GM19035 (cell line): ENCODE measurements at regions not wholly inside any gene's neighbourhood (a gene's known extent, or its start where the extent isn't known, plus 50 kb on each side); places are given as distances from the start of the nearest gene placed in this dataset.
"Not testable (repeated sequence)": the region's sequence is repeated elsewhere in the genome, so short reads cannot be mapped to it uniquely, and the experiment has no call there.

Experiments used
- ATAC-seq: cut with Tn5 transposase; IDR thresholded peaks from one replicate; pipeline ENCODE4 v1.9.1; 2021; ENCODE audit not compliant: unreplicated experiment

DNA sequence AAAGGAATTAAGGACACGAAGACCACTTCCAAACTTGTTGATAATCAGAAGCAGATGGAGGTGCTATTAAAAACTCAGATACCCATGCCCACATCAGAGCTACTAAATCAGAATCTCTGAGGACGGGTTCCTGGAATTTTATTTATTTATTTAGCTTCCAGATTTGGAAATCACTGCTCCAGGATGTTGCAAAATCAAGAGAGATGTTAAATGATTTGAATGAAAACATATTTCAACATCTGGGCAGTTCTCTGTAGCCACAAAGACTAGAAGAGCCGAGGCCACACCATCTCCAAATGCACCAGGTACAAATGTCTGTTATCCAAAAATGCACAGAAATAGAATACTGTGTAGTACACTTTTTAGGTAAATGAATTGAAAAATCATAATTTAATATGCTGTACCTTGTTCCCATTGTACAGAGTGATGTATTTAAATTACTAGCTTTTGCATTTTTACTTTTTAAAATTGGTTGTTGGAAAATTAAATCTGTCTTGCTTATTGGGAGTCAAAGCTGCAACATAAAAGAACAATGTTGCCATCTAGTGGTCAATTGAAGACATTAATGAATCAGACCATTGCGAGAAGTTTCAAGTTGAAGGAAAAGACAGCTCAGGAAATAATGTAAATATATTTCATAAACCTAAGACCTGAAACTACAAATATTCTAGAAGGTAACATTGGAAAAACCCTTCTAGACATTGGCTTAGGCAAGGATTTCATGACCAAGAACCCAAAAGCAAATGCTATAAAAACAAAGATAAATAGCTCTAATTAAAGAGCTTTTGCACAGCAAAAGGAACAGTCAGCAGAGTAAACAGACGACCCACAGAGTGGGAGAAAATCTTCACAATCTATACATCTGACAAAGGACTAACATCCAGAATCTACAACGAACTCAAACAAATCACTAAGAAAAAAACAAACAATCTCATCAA is 151.3 kb upstream of the TTC29 start:
- ATAC-seq: peak; percentile 66

- no peak for ATAC-seq
Measured at GRCh38 chr4:147101678-147102077, 156.0 kb upstream of the TTC29 start.

- ATAC-seq: no peak
Measured at GRCh38 chr4:147102596-147102995, 156.9 kb upstream of the TTC29 start.

GRCh38 chr4:147103403-147103946 is 157.8 kb upstream of the TTC29 start:
- ATAC-seq: no peak

GRCh38 chr4:147104768-147105167 is 159.1 kb upstream of the TTC29 start:
- ATAC-seq: no peak

- ATAC-seq: no peak
Measured at GRCh38 chr4:147108409-147108808, 162.7 kb upstream of the TTC29 start.

- no peak for ATAC-seq
Measured at GRCh38 chr4:147109800-147110199, 164.1 kb upstream of the TTC29 start.

DNA sequence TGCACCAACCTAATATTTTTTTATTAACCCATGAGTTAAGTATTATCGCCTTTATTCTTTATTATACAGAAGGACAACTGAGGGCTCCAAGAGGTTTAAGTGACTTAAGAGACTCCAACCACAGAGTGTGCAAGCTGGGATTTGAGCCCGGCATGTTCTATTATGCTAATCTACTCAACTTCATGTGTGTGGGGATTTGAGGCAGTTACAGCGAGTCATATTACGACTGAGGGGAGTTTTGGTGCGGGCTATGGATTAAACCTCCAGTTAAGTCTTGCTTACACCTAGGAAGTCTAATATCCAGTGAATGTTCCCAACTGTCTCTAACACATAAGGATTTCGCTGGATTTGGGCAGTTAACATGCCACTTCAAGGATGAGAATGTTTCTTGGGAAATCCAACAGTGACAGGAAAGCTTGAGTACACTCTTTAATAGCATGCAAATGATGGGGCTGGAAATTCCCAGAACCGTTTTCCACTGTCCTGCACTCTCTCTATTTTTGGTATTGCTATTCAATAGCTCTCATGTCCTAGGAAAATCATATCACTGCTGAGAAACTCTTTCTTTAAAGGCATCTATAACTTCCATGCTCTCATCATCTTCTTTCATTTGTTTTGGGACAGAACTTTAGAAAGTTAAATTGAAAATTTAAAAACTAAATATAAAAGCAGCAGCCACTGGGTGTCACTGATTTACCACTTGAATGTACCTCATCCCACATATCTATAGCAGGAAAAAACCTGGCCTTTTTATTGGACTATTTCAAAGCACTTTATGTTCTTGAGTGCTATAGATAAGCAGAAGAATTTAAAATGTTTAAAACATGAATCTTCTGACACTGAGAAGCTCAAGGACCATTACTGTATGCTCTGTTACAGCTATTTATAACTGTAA is 165.1 kb upstream of the TTC29 start:
- ATAC-seq: no peak

- not testable (repeated sequence) for ATAC-seq
Measured at GRCh38 chr4:147112196-147112595, 166.5 kb upstream of the TTC29 start.

- ATAC-seq: no peak
Measured at GRCh38 chr4:147117431-147117830, 171.8 kb upstream of the TTC29 start.

- ATAC-seq: no peak
Measured at GRCh38 chr4:147118528-147118927, 172.9 kb upstream of the TTC29 start.

GRCh38 chr4:147122685-147123084 is 177.0 kb upstream of the TTC29 start:
- ATAC-seq: no peak

GRCh38 chr4:147123146-147123545 is 177.5 kb upstream of the TTC29 start:
- ATAC-seq: no peak

DNA sequence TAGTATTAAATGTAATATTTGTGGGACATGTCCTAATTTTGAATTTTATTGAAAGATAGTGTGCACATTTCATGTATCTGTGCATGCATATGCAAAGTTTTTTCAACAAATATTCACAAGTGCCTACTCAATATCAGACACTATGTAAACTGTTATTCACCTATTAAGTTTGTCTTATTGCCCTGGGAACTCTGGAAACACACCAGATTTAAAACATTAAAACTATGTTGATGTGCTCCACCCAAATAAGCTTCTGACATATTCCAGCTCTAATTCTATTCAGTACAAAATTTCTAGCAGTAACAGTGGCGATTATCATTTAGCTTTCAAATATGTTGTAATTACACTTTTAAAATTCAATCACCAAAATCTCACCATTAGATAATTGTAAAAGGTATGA is 183.1 kb upstream of the TTC29 start:
- ATAC-seq: no peak

DNA sequence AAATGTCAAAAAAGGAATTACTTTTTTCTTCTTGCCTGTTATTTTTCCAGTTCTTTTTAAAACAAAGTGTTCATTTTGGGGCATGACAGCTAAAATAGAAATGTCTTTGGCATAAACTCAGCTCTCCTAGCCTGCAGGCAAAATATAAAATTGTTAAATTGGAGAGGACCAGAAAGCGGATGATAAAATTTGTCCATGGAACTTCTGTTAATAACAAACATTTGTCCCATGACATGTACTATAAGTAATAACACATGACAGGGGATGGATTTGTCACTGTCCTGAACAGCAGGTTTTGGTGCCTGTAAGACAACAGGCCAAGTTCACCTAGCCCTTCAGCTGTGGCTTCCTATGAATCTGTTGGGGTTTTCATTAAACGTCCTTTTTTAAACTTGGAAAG is 184.0 kb upstream of the TTC29 start:
- no peak for ATAC-seq

- ATAC-seq: no peak
Measured at GRCh38 chr4:147134536-147135210, 189.0 kb upstream of the TTC29 start.

DNA sequence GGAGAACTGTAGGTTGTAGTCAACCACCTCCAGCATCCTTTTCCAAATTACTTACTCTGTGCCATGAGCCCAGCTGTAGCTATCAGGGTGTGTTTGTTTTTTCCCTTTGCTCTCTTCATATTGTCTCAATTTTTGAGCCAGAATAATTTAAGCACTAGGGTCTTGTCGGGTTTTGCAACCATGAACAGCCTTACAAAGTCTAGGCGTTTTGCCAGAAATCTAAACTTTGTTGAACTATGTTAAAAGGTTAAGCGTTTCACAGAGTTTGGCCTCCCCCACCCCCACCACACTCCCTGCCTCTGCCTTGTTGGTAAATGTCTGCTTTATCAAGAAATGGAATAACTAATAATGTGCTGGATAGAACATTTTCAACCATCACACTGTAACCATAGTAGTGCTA is 190.6 kb upstream of the TTC29 start:
- ATAC-seq: no peak

DNA sequence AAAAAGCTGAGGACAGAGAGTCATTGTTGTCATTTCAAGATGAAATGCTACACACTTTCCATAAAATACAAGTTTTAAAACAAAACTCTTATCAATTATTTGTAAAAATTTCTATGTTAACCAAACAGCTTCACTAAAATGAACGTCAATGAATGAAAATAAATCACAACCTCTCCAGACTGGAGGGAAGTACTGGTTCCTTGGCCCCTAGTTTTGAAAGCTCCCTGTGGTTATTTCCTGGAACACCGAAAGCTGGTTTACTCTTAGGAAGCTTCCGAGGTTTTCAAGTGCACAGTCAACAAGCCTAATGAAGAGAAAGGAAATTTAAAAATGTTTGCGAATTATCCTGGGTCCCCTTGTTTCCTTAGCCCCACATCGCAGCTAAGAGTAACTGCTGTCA is 191.1 kb upstream of the TTC29 start:
- ATAC-seq: no peak

DNA sequence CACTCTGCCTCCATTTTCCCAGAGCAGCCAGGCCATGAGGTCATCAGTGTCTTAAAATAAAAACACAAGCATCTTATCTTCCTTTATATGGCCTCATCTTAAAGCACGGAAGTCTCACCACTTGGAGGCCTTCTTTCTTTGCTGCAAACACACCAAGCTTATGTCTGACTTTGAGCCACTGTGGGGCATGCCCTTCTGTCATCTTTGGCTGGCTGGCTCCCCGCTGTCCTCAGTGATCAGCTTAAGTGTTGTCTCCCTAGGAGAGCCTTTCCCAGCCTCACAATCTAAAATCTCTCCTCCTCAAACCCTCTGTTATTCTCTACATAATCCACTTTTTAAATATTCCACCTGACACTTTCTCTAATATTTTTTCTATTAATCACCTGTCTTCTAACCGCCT is 191.6 kb upstream of the TTC29 start:
- ATAC-seq: no peak

- no peak for ATAC-seq
Measured at GRCh38 chr4:147138171-147138570, 192.5 kb upstream of the TTC29 start.
